AG09309 (cell line): ENCODE measurements at regions not wholly inside any gene's neighbourhood (a gene's known extent, or its start where the extent isn't known, plus 50 kb on each side); places are given as distances from the start of the nearest gene placed in this dataset.

Source experiments
- DNase-seq: peaks from one replicate; pipeline ENCODE4 v3.0.0-alpha.2; 2010; ENCODE audit warnings: low read depth
- H3K4me3 ChIP-seq: 2 replicates; pipeline ENCODE4 v1.5.1; 2011; ENCODE audit warnings: mild to moderate bottlenecking, low read depth, low read length, moderate library complexity; ENCODE audit not compliant: control insufficient read depth
- CTCF ChIP-seq: IDR thresholded peaks from 2 replicates; pipeline ENCODE4 v1.5.1; 2011; ENCODE audit warnings: mild to moderate bottlenecking, low read depth, low read length, inconsistent platforms; ENCODE audit not compliant: insufficient read depth, control insufficient read depth; ENCODE audit errors: missing control alignments

GRCh38 chr5:105034401-105034763 lies 1471.8 kb upstream of the NUDT12 start:
- H3K4me3 ChIP-seq = no peak overlapping the region
- DNase-seq = no peak
- TF ChIP-seq CTCF = no peak

GRCh38 chr5:105033637-105034400 lies 1471.2 kb upstream of the NUDT12 start:
- H3K4me3 ChIP-seq = no peak overlapping the region
- DNase-seq = no peak
- TF ChIP-seq CTCF = no peak

- no peak for DNase-seq
- no peak overlapping the region for H3K4me3 ChIP-seq
- TF ChIP-seq CTCF = no peak
Measured at GRCh38 chr5:105032917-105033316, 1470.3 kb upstream of the NUDT12 start.

- DNase-seq = no peak
- no peak for TF ChIP-seq CTCF
Measured at GRCh38 chr5:105030153-105030552, 1467.6 kb upstream of the NUDT12 start.

GRCh38 chr5:105015098-105015497 lies 1452.5 kb upstream of the NUDT12 start:
- no peak overlapping the region for H3K4me3 ChIP-seq
- DNase-seq = no peak
- TF ChIP-seq CTCF = no peak

More at GRCh38 chr5:105030153-105030552, 1467.6 kb upstream of the NUDT12 start:
- no peak overlapping the region for H3K4me3 ChIP-seq

- no peak for DNase-seq
- H3K4me3 ChIP-seq = no peak overlapping the region
- no peak for TF ChIP-seq CTCF
Measured at GRCh38 chr5:104998572-104998971, 1436.0 kb upstream of the NUDT12 start.

GRCh38 chr5:104998169-104998568 lies 1435.6 kb upstream of the NUDT12 start:
- no peak for DNase-seq

More at GRCh38 chr5:104998169-104998568, 1435.6 kb upstream of the NUDT12 start:
- H3K4me3 ChIP-seq = no peak overlapping the region
- no peak for TF ChIP-seq CTCF
